Kidney epithelial cell (primary cell): ENCODE measurements at regions not wholly inside any gene's neighbourhood (a gene's known extent, or its start where the extent isn't known, plus 50 kb on each side); places are given as distances from the start of the nearest gene placed in this dataset.

Experiments used
- DNase-seq: peaks from one replicate; pipeline ENCODE4 v3.0.0-alpha.2; 2010; ENCODE audit warnings: low read depth
- H3K27me3 ChIP-seq: 2 replicates; pipeline ENCODE4 v1.6.0; 2011; ENCODE audit warnings: low read length; ENCODE audit not compliant: control insufficient read depth, insufficient read depth
- H3K36me3 ChIP-seq: 2 replicates; pipeline ENCODE4 v1.5.1; 2011; ENCODE audit warnings: low read length; ENCODE audit not compliant: control insufficient read depth, insufficient read depth
- H3K4me3 ChIP-seq: 2 replicates; pipeline ENCODE4 v1.5.1; 2011; ENCODE audit warnings: low read depth, mild to moderate bottlenecking, control low read depth, low read length
- CTCF ChIP-seq: IDR thresholded peaks from 2 replicates; pipeline ENCODE4 v1.5.1; 2011; ENCODE audit warnings: mild to moderate bottlenecking, moderate library complexity, low read length, control low read depth, inconsistent platforms; ENCODE audit not compliant: insufficient read depth, poor library complexity, severe bottlenecking

- no peak overlapping the region for H3K4me3 ChIP-seq
- no peak for TF ChIP-seq CTCF
- DNase-seq: no peak
- H3K27me3 ChIP-seq: peaks cover 55% of the 10 kb centered on the region
- H3K36me3 ChIP-seq: no peaks in the 10 kb centered on the region
These were observed 79.7 kb downstream of the FOXL3 start for GRCh38 chr7:369476-370258.

- H3K4me3 ChIP-seq: no peak overlapping the region
- no peak for TF ChIP-seq CTCF
- H3K27me3 ChIP-seq: peaks cover 60% of the 10 kb centered on the region
- no peaks in the 10 kb centered on the region for H3K36me3 ChIP-seq
- DNase-seq: no peak
These were observed 80.3 kb downstream of the FOXL3 start for GRCh38 chr7:370259-370625.

GRCh38 chr7:370775-371118 is 80.8 kb downstream of the FOXL3 start:
- no peak for TF ChIP-seq CTCF
- no peak overlapping the region for H3K4me3 ChIP-seq
- H3K27me3 ChIP-seq: peaks cover 62% of the 10 kb centered on the region
- DNase-seq: no peak
- no peaks in the 10 kb centered on the region for H3K36me3 ChIP-seq

GRCh38 chr7:371119-371778 is 81.3 kb downstream of the FOXL3 start:
- peaks cover 65% of the 10 kb centered on the region for H3K27me3 ChIP-seq
- no peak overlapping the region for H3K4me3 ChIP-seq
- H3K36me3 ChIP-seq: no peaks in the 10 kb centered on the region
- no peak for TF ChIP-seq CTCF
- no peak for DNase-seq

GRCh38 chr7:371779-372545 is 82.0 kb downstream of the FOXL3 start:
- H3K36me3 ChIP-seq: no peaks in the 10 kb centered on the region
- no peak overlapping the region for H3K4me3 ChIP-seq
- peaks cover 68% of the 10 kb centered on the region for H3K27me3 ChIP-seq
- no peak for TF ChIP-seq CTCF
- no peak for DNase-seq
